GDM1 (cell line): ENCODE measurements at regions not wholly inside any gene's neighbourhood (a gene's known extent, or its start where the extent isn't known, plus 50 kb on each side); places are given as distances from the start of the nearest gene placed in this dataset.
A peak's percentile ranks its signal among the peaks of the same experiment; 100 is the strongest.

Experiments
- DNase-seq: peaks from one replicate; lab custom pipeline; 2025; lab: John Stamatoyannopoulos, UW

GRCh38 chr22:48096851-48097665, 1334.6 kb downstream of the TBC1D22A start:
- no peak for DNase-seq

GRCh38 chr22:48096411-48096810, 1334.0 kb downstream of the TBC1D22A start:
- no peak for DNase-seq

- DNase-seq: no peak
Measured at GRCh38 chr22:48093981-48094380, 1331.5 kb downstream of the TBC1D22A start.

- DNase-seq: no peak
Measured at GRCh38 chr22:48092866-48093265, 1330.4 kb downstream of the TBC1D22A start.

GRCh38 chr22:48091656-48092223, 1329.3 kb downstream of the TBC1D22A start:
- no peak for DNase-seq

- no peak for DNase-seq
Measured at GRCh38 chr22:48091060-48091650, 1328.7 kb downstream of the TBC1D22A start.

- no peak for DNase-seq
Measured at GRCh38 chr22:48090332-48090672, 1327.9 kb downstream of the TBC1D22A start.

- no peak for DNase-seq
Measured at GRCh38 chr22:48089601-48090331, 1327.3 kb downstream of the TBC1D22A start.

- no peak for DNase-seq
Measured at GRCh38 chr22:48088926-48089536, 1326.6 kb downstream of the TBC1D22A start.

- DNase-seq: no peak
Measured at GRCh38 chr22:48088251-48088650, 1325.8 kb downstream of the TBC1D22A start.

GRCh38 chr22:48085901-48086645, 1323.6 kb downstream of the TBC1D22A start:
- no peak for DNase-seq

- no peak for DNase-seq
Measured at GRCh38 chr22:48084729-48085050, 1322.2 kb downstream of the TBC1D22A start.

- peak; percentile 48 for DNase-seq
Measured at GRCh38 chr22:48084041-48084728, 1321.7 kb downstream of the TBC1D22A start.

- no peak for DNase-seq
Measured at GRCh38 chr22:48083502-48083901, 1321.1 kb downstream of the TBC1D22A start.

GRCh38 chr22:48082284-48082683, 1319.8 kb downstream of the TBC1D22A start:
- no peak for DNase-seq

GRCh38 chr22:48081281-48081680, 1318.8 kb downstream of the TBC1D22A start:
- DNase-seq: no peak

- no peak for DNase-seq
Measured at GRCh38 chr22:48080316-48081165, 1318.1 kb downstream of the TBC1D22A start.

- DNase-seq: no peak
Measured at GRCh38 chr22:48079505-48080290, 1317.2 kb downstream of the TBC1D22A start.

GRCh38 chr22:48078825-48079224, 1316.4 kb downstream of the TBC1D22A start:
- DNase-seq: no peak
